H9 (cell line): ENCODE measurements at regions not wholly inside any gene's neighbourhood (a gene's known extent, or its start where the extent isn't known, plus 50 kb on each side); places are given as distances from the start of the nearest gene placed in this dataset.

ENCODE experiments used
- DNase-seq: peaks from one replicate; pipeline ENCODE4 v3.0.0-alpha.2; 2017
- H2AFZ ChIP-seq: one replicate; pipeline ENCODE4 v1.6.1; 2013; ENCODE audit warnings: mild to moderate bottlenecking, low read length, control low read depth, moderate library complexity
- H2AK5ac ChIP-seq: 2 replicates; pipeline ENCODE4 v1.6.1; 2013; ENCODE audit warnings: low read length, control low read depth, mixed read lengths; ENCODE audit not compliant: insufficient read length
- H2BK120ac ChIP-seq: one replicate; pipeline ENCODE4 v1.6.1; 2013; ENCODE audit warnings: low read depth, mild to moderate bottlenecking, low read length, control low read depth, inconsistent platforms; ENCODE audit not compliant: poor library complexity, severe bottlenecking
- H2BK12ac ChIP-seq: 2 replicates; pipeline ENCODE4 v1.6.1; 2013; ENCODE audit warnings: low read length, control low read depth, mixed read lengths, low read depth; ENCODE audit not compliant: insufficient read length
- H2BK15ac ChIP-seq: 2 replicates; pipeline ENCODE4 v1.6.1; 2013; ENCODE audit warnings: low read depth, low read length, control low read depth
- H2BK20ac ChIP-seq: one replicate; pipeline ENCODE4 v1.6.1; 2013; ENCODE audit warnings: low read depth, mild to moderate bottlenecking, low read length, control low read depth, inconsistent platforms; ENCODE audit not compliant: poor library complexity, severe bottlenecking
- H2BK5ac ChIP-seq: 2 replicates; pipeline ENCODE4 v1.6.1; 2013; ENCODE audit warnings: low read length, control low read depth, mixed read lengths; ENCODE audit not compliant: insufficient read length
- H3K14ac ChIP-seq: 2 replicates; pipeline ENCODE4 v1.6.1; 2013; ENCODE audit warnings: low read length, control low read depth; ENCODE audit not compliant: insufficient read depth
- H3K18ac ChIP-seq: 2 replicates; pipeline ENCODE4 v1.6.1; 2013; ENCODE audit warnings: low read depth, mild to moderate bottlenecking, mixed read lengths, low read length, control low read depth; ENCODE audit not compliant: insufficient read length
- H3K23ac ChIP-seq: 2 replicates; pipeline ENCODE4 v1.6.1; 2013; ENCODE audit warnings: low read length, control low read depth, mixed read lengths, low read depth; ENCODE audit not compliant: insufficient read length
- H3K23me2 ChIP-seq: 2 replicates; pipeline ENCODE4 v1.6.1; 2013; ENCODE audit warnings: low read depth, mild to moderate bottlenecking, mixed read lengths, low read length, control low read depth; ENCODE audit not compliant: insufficient read length, poor library complexity, severe bottlenecking
- H3K27ac ChIP-seq: 2 replicates; pipeline ENCODE4 v1.5.1; 2013; ENCODE audit warnings: low read length, control low read depth, mixed read lengths, low read depth; ENCODE audit not compliant: insufficient read length
- H3K27me3 ChIP-seq: 2 replicates; pipeline ENCODE4 v1.6.1; 2013; ENCODE audit warnings: low read length, control low read depth, inconsistent platforms; ENCODE audit not compliant: insufficient read depth
- H3K4ac ChIP-seq: 2 replicates; pipeline ENCODE4 v1.6.1; 2013; ENCODE audit warnings: low read depth, mild to moderate bottlenecking, control low read depth, inconsistent platforms, low read length, moderate library complexity
- H3K4me1 ChIP-seq: 2 replicates; pipeline ENCODE4 v1.6.1; 2013; ENCODE audit warnings: low read length, control low read depth, inconsistent platforms; ENCODE audit not compliant: insufficient read depth
- H3K4me2 ChIP-seq: 2 replicates; pipeline ENCODE4 v1.6.1; 2013; ENCODE audit warnings: low read length, control low read depth, mixed read lengths; ENCODE audit not compliant: insufficient read length, insufficient read depth
- H3K56ac ChIP-seq: 2 replicates; pipeline ENCODE4 v1.6.1; 2013; ENCODE audit warnings: low read depth, mild to moderate bottlenecking, mixed read lengths, low read length, control low read depth; ENCODE audit not compliant: insufficient read length
- H3K79me1 ChIP-seq: 2 replicates; pipeline ENCODE4 v1.6.1; 2013; ENCODE audit warnings: low read depth, mild to moderate bottlenecking, moderate library complexity, low read length, control low read depth, inconsistent platforms; ENCODE audit not compliant: insufficient read depth, poor library complexity, severe bottlenecking
- H3K79me2 ChIP-seq: 2 replicates; pipeline ENCODE4 v1.6.1; 2013; ENCODE audit warnings: low read length, control low read depth, inconsistent platforms; ENCODE audit not compliant: insufficient read depth
- H3K9ac ChIP-seq: 2 replicates; pipeline ENCODE4 v1.6.1; 2013; ENCODE audit warnings: low read length, control low read depth, mixed read lengths; ENCODE audit not compliant: insufficient read length; ENCODE audit errors: extremely low read depth
- H3K9me3 ChIP-seq: one replicate; pipeline ENCODE4 v1.6.1; 2013; ENCODE audit warnings: low read depth, low read length, inconsistent platforms; ENCODE audit not compliant: control insufficient read depth
- H3T11ph ChIP-seq: one replicate; pipeline ENCODE4 v1.6.1; 2013; ENCODE audit warnings: mild to moderate bottlenecking, low read length, control low read depth, inconsistent platforms
- H4K20me1 ChIP-seq: one replicate; pipeline ENCODE4 v1.6.1; 2013; ENCODE audit not compliant: control insufficient read depth, insufficient read length, insufficient read depth
- H4K5ac ChIP-seq: 2 replicates; pipeline ENCODE4 v1.6.1; 2013; ENCODE audit warnings: low read depth, mild to moderate bottlenecking, mixed read lengths, low read length, control low read depth; ENCODE audit not compliant: insufficient read length
- H4K8ac ChIP-seq: replicated peaks from 2 replicates; pipeline ENCODE4 v1.6.1; 2013; ENCODE audit warnings: low read length, control low read depth, mixed read lengths, low read depth; ENCODE audit not compliant: insufficient read length
- H4K91ac ChIP-seq: 2 replicates; pipeline ENCODE4 v1.6.1; 2013; ENCODE audit warnings: low read depth, mild to moderate bottlenecking, moderate library complexity, mixed read lengths, low read length, control low read depth; ENCODE audit not compliant: insufficient read length
- H3K27ac Mint-ChIP-seq, 3 experiments: 2 replicates in 2 of 3; 3 replicates in 1 of 3; pipeline ENCODE4 v1.8.0; 2020 to 2021; ENCODE audit warnings: mixed read lengths in 3 of 3, mild to moderate bottlenecking in 1 of 3, moderate library complexity in 1 of 3
- H3K27me3 Mint-ChIP-seq: 2 replicates; pipeline ENCODE4 v1.8.0; 2021; ENCODE audit warnings: low read depth, mild to moderate bottlenecking, moderate library complexity, mixed read lengths
- H3K36me3 Mint-ChIP-seq, 3 experiments: 2 replicates in 2 of 3; 3 replicates in 1 of 3; pipeline ENCODE4 v1.8.0; 2020 to 2021; ENCODE audit warnings: low read depth in 3 of 3, mixed read lengths in 3 of 3; ENCODE audit not compliant: insufficient read depth in 1 of 3
- H3K4me1 Mint-ChIP-seq, 2 experiments: 2 replicates each; pipeline ENCODE4 v1.8.0; 2020; ENCODE audit warnings: mixed read lengths in 2 of 2
- H3K4me3 Mint-ChIP-seq, 2 experiments: 2 replicates in 1 of 2; 3 replicates in 1 of 2; pipeline ENCODE4 v1.8.0; 2020 to 2021; ENCODE audit warnings: mild to moderate bottlenecking in 2 of 2, mixed read lengths in 2 of 2, moderate library complexity in 1 of 2
- H3K9me3 Mint-ChIP-seq, 2 experiments: 2 replicates in 1 of 2; 3 replicates in 1 of 2; pipeline ENCODE4 v1.8.0; 2020; ENCODE audit warnings: mild to moderate bottlenecking in 2 of 2, mixed read lengths in 2 of 2, moderate library complexity in 1 of 2
- CTCF ChIP-seq: fragments of 200-600 bp; sonication (generic); conservative IDR thresholded peaks from 3 replicates; pipeline ENCODE4 v1.8.0; 2021; ENCODE audit warnings: antibody characterized with exemption, mild to moderate bottlenecking
- WGBS: extraction: QIAGEN DNeasy Blood & Tissue Kit; methylation state at CpG from one replicate; pipeline ENCODE4 v1.1.7; 2013; ENCODE audit warnings: missing lambda C conversion rate, low lambda C conversion rate, mixed read lengths; ENCODE audit not compliant: insufficient read length; ENCODE audit errors: extremely low coverage; 5-methylcytosine and 5-hydroxymethylcytosine counted together

DNA sequence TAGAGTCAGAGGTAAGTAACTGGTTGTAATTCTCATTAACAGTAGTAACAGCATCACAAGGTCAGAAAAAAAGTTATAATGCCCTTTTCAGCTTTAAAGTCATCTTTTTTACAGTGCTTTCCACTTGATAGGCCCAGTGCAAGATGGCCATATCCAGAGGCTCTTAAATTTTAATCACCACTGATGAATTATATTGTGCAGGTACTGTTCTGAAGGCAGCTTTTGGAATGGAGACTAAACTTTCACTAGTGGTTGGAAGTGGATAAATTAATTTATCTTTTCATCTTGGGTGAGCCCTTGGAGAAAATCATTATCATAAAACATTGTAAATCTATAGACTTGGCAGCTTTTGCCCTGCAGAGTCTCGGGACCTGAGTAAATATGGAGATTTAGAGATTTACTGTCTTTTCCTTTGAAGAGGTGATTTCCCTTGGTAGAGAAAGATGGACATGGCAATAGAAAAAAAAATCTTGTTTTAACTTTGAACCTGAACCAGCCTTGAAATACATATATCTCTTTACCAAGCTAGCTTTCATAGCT lies 969.1 kb upstream of the NOVA1 start:
- Histone ChIP-seq H2BK120ac (no peak overlapping the region), H3K9ac (no peak overlapping the region), H4K8ac (no peak overlapping the region), H4K5ac (no peak overlapping the region), H3K18ac (no peak overlapping the region), H3K4ac (no peak overlapping the region), H2BK12ac (no peak overlapping the region), H3K27me3 (no peaks in the 10 kb centered on the region), H4K20me1 (no peaks in the 10 kb centered on the region), H3K79me1 (no peaks in the 10 kb centered on the region), H3T11ph (no peak overlapping the region), H3K56ac (no peak overlapping the region), H3K23me2 (no peaks in the 10 kb centered on the region), H3K4me2 (no peak overlapping the region), H2BK5ac (no peak overlapping the region), H2AK5ac (no peak overlapping the region), H3K9me3 (no peaks in the 10 kb centered on the region), H2AFZ (no peak overlapping the region), H3K27ac (no peak overlapping the region), H3K79me2 (no peaks in the 10 kb centered on the region), H4K91ac (no peak overlapping the region), H2BK20ac (no peak overlapping the region), H3K4me1 (no peaks in the 10 kb centered on the region), H3K14ac (no peak overlapping the region), H2BK15ac (no peak overlapping the region), H3K23ac (no peak overlapping the region)
- H3K4me3 Mint-ChIP-seq: no peak overlapping the region
- no peak for DNase-seq
- no peaks in the 10 kb centered on the region; a peak in 1 of 5 replicates for H3K9me3 Mint-ChIP-seq
- TF ChIP-seq CTCF: no peak
- H3K27ac Mint-ChIP-seq: no peak overlapping the region
- H3K4me1 Mint-ChIP-seq: no peaks in the 10 kb centered on the region
- no CpG with 5 or more reads among the region's 1 CpG for WGBS
- no peaks in the 10 kb centered on the region for H3K36me3 Mint-ChIP-seq
- no peaks in the 10 kb centered on the region for H3K27me3 Mint-ChIP-seq
